Ovary (tissue), 3 donors: ENCODE measurements at regions not wholly inside any gene's neighbourhood (a gene's known extent, or its start where the extent isn't known, plus 50 kb on each side); places are given as distances from the start of the nearest gene placed in this dataset.
"Not testable (repeated sequence)": the region's sequence is repeated elsewhere in the genome, so short reads cannot be mapped to it uniquely, and the experiment has no call there.

ENCODE experiments used
- CTCF ChIP-seq, 3 donors: fragments of 450-650 bp in 2 of 3; fragments of 200-600 bp in 1 of 3; IDR thresholded peaks; one replicate each; pipeline versions ENCODE4 v1.5.1 to v1.8.0; 2016 to 2022; ENCODE audit warnings: antibody characterized with exemption in 3 of 3, mild to moderate bottlenecking in 1 of 3
- POLR2A ChIP-seq: fragments of 450-650 bp; IDR thresholded peaks from one replicate; pipeline ENCODE4 v1.6.1; 2017; ENCODE audit warnings: antibody characterized with exemption, mild to moderate bottlenecking, moderate library complexity
- donor health status: DM: no; HTN: no; CAD: no.

- TF ChIP-seq CTCF (IDR thresholded peaks at IDR 0.05); POLR2A: not testable (repeated sequence)
Observed at GRCh38 chr21:41610840-41611115, 102.8 kb upstream of the TMPRSS2 start.
